ENCODE measurements at regions not wholly inside any gene's neighbourhood (a gene's known extent, or its start where the extent isn't known, plus 50 kb on each side); places are given as distances from the start of the nearest gene placed in this dataset.

- TF ChIP-seq POLR2AphosphoS5 (IDR thresholded peaks at IDR 0.05; ENCODE audit: low read depth, low read length): no peak
Measured at GRCh38 chr2:150228936-150229335, 258.5 kb downstream of the RND3 start (continued).

DNA sequence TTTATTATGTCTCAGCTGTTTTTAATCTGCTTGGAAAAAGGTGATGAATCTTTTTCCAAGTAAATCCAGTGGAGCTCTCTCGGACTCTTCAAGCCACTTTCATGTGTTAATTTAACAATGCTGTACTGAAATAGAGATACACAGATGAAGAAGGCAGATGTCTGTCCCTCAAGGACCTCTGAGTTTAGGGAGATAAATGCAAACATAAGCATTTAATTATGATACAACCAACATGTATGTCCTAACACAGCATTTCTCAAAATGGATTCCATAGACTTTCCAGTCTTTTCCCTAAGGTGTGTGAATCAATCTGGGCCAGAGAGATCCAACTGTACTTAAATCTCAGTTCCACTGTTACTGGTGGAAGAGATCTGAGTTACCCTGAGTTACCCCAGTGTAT, 262.4 kb downstream of the RND3 start:
- intact Hi-C loops (cut with micrococcal nuclease): no loop called here
- ChIA-PET RAD21 (ENCODE audit: low non-redundant PET in 1 of 2, low total read pairs in 2 of 2, uncharacterized antibody in 2 of 2, unreplicated experiment in 2 of 2) (no interaction called here), POLR2A (no interaction called here), CTCF (no interaction called here)
- H3K9me2 ChIP-seq (ENCODE audit: insufficient read depth): no peaks in the 10 kb centered on the region
- no peaks in the 10 kb centered on the region for H3K79me2 ChIP-seq (ENCODE audit: insufficient read depth, low read length)
- no peaks in the 10 kb centered on the region for H3K27me3 ChIP-seq (ENCODE audit: insufficient read depth, low read length)
- ATAC-seq: no peak
- no peak overlapping the region for H3K27ac ChIP-seq (ENCODE audit: low read depth, low read length)
- no peaks in the 10 kb centered on the region for H3K4me1 ChIP-seq (ENCODE audit: control insufficient read depth in 1 of 2, insufficient read depth in 2 of 2, low read length in 2 of 2)
- H3K36me3 ChIP-seq (ENCODE audit: control insufficient read depth in 1 of 2, insufficient read depth in 2 of 2, low read length in 2 of 2): no peaks in the 10 kb centered on the region
- H3K9ac ChIP-seq (ENCODE audit: low read length): no peak overlapping the region
- no peak overlapping the region for H3K4me2 ChIP-seq (ENCODE audit: low read length)
- TF ChIP-seq CEBPB (IDR thresholded peaks at IDR 0.05; ENCODE audit: low read depth) (no peak), EZH2phosphoT487 (IDR thresholded peaks at IDR 0.05; ENCODE audit: borderline replicate concordance) (no peak), MAX (IDR thresholded peaks at IDR 0.05) (no peak), ZNF274 (IDR thresholded peaks at IDR 0.05; ENCODE audit: low read depth, low read length) (no peak), YY1 (IDR thresholded peaks at IDR 0.05; ENCODE audit: extremely low read depth, insufficient replicate concordance, low read depth, low read length) (no peak), FOSL1 (IDR thresholded peaks at IDR 0.05; ENCODE audit: low read depth) (no peak), SIN3A (IDR thresholded peaks at IDR 0.05; ENCODE audit: low read depth) (no peak), ZFX (IDR thresholded peaks at IDR 0.05) (no peak), CBX3 (IDR thresholded peaks at IDR 0.05; ENCODE audit: low read depth) (no peak), EGR1 (IDR thresholded peaks at IDR 0.05; ENCODE audit: low read depth) (no peak)
- H3K4me3 ChIP-seq (replicated peaks in 1 of 2; ENCODE audit: low read depth in 1 of 2, low read length in 2 of 2): no peak overlapping the region
- DNase-seq (ENCODE audit: low read depth, low spot score): no peak
- no peak overlapping the region for H2AFZ ChIP-seq (ENCODE audit: low read depth, low read length, poor library complexity, severe bottlenecking)
- no peaks in the 10 kb centered on the region for H3K9me3 ChIP-seq (ENCODE audit: control insufficient read depth in 1 of 2, insufficient read depth in 1 of 2, low read depth in 1 of 2, low read length in 2 of 2)
- no TSS peak for BruUV-seq (replicated peaks)
- H4K20me1 ChIP-seq (ENCODE audit: insufficient read depth): no peaks in the 10 kb centered on the region

GRCh38 chr2:150224321-150224720, 263.1 kb downstream of the RND3 start:
- no peak for ATAC-seq
- CTCF ChIA-PET: no interaction called here
- RAD21 ChIA-PET (ENCODE audit: low non-redundant PET in 1 of 2, low total read pairs in 2 of 2, uncharacterized antibody in 2 of 2, unreplicated experiment in 2 of 2): no interaction called here
- DNase-seq (ENCODE audit: low read depth, low spot score): no peak
- H3K9me2 ChIP-seq (ENCODE audit: insufficient read depth): no peaks in the 10 kb centered on the region
- no peaks in the 10 kb centered on the region for H3K36me3 ChIP-seq (ENCODE audit: control insufficient read depth in 1 of 2, insufficient read depth in 2 of 2, low read length in 2 of 2)
- H3K9ac ChIP-seq (ENCODE audit: low read length): no peak overlapping the region
- POLR2A ChIA-PET: no interaction called here
- H3K27me3 ChIP-seq (ENCODE audit: insufficient read depth, low read length): no peaks in the 10 kb centered on the region
- intact Hi-C loops (cut with micrococcal nuclease): no loop called here
- no peak overlapping the region for H3K27ac ChIP-seq (ENCODE audit: low read depth, low read length)
- H3K4me1 ChIP-seq (ENCODE audit: control insufficient read depth in 1 of 2, insufficient read depth in 2 of 2, low read length in 2 of 2): no peaks in the 10 kb centered on the region
- H4K20me1 ChIP-seq (ENCODE audit: insufficient read depth): no peaks in the 10 kb centered on the region
- H2AFZ ChIP-seq (ENCODE audit: low read depth, low read length, poor library complexity, severe bottlenecking): no peak overlapping the region
- TF ChIP-seq RAD21 (IDR thresholded peaks at IDR 0.05; ENCODE audit: low read depth) (no peak), ZNF274 (IDR thresholded peaks at IDR 0.05; ENCODE audit: low read depth, low read length) (no peak), EZH2phosphoT487 (IDR thresholded peaks at IDR 0.05; ENCODE audit: borderline replicate concordance) (no peak), EZH2 (IDR thresholded peaks at IDR 0.05) (no peak), POLR2A (IDR thresholded peaks at IDR 0.05; ENCODE audit: borderline replicate concordance, extremely low read depth, insufficient read depth, insufficient read length) (no peak), FOSL1 (IDR thresholded peaks at IDR 0.05; ENCODE audit: low read depth) (no peak)
- TF ChIP-seq, protein P1, sequence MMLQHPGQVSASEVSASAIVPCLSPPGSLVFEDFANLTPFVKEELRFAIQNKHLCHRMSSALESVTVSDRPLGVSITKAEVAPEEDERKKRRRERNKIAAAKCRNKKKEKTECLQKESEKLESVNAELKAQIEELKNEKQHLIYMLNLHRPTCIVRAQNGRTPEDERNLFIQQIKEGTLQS (IDR thresholded peaks at IDR 0.05): no peak
- H3K4me2 ChIP-seq (ENCODE audit: low read length): no peak overlapping the region
- no peaks in the 10 kb centered on the region for H3K9me3 ChIP-seq (ENCODE audit: control insufficient read depth in 1 of 2, insufficient read depth in 1 of 2, low read depth in 1 of 2, low read length in 2 of 2)
- BruUV-seq (replicated peaks): no TSS peak
- no peaks in the 10 kb centered on the region for H3K79me2 ChIP-seq (ENCODE audit: insufficient read depth, low read length)
- H3K4me3 ChIP-seq (replicated peaks in 1 of 2; ENCODE audit: low read depth in 1 of 2, low read length in 2 of 2): no peak overlapping the region
